ENCODE measurements at regions not wholly inside any gene's neighbourhood (a gene's known extent, or its start where the extent isn't known, plus 50 kb on each side); places are given as distances from the start of the nearest gene placed in this dataset.

GRCh38 chr14:51550636-51551035 is 101.1 kb upstream of the FRMD6 start:
- no peak for DNase-seq (ENCODE audit: low spot score in 2 of 2, unreplicated experiment in 2 of 2)
- H3K4me1 Mint-ChIP-seq = peaks cover 38% of the 10 kb centered on the region
- no peaks in the 10 kb centered on the region for H3K36me3 Mint-ChIP-seq

DNA sequence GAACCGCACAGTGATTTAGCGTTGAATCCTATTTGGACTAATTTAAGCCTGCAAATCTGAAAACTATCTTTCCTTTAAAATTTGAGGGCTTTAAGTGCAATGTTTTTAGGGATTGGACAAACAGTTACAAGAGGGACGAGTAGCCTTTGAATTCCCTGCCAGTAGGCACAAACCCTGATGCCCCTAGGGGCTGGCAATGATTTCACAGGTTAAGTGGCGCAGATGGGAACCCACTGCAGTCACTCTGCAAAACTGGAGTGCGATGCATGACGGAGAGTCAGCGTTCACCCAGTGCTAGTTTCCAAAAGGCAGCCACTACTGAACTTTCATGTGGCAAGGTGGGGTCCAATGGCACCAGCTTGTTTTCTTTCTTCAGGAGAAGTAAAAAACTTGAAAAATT is 99.4 kb upstream of the FRMD6 start:
- no peak for TF ChIP-seq CTCF (IDR thresholded peaks at IDR 0.05; ENCODE audit: unreplicated experiment)
- DNase-seq (ENCODE audit: low spot score in 2 of 2, unreplicated experiment in 2 of 2) = no peak
- Mint-ChIP-seq H3K36me3 (no peaks in the 10 kb centered on the region), H3K9me3 (no peaks in the 10 kb centered on the region), H3K27me3 (ENCODE audit: low read depth) (no peaks in the 10 kb centered on the region), H3K4me1 (peaks cover 23% of the 10 kb centered on the region), H3K27ac (no peak overlapping the region), H3K4me3 (no peak overlapping the region)

More at GRCh38 chr14:51550636-51551035, 101.1 kb upstream of the FRMD6 start:
- TF ChIP-seq CTCF (IDR thresholded peaks at IDR 0.05; ENCODE audit: unreplicated experiment) = no peak
- Mint-ChIP-seq H3K27ac (no peak overlapping the region), H3K27me3 (ENCODE audit: low read depth) (no peaks in the 10 kb centered on the region), H3K4me3 (no peak overlapping the region), H3K9me3 (no peaks in the 10 kb centered on the region)

DNA sequence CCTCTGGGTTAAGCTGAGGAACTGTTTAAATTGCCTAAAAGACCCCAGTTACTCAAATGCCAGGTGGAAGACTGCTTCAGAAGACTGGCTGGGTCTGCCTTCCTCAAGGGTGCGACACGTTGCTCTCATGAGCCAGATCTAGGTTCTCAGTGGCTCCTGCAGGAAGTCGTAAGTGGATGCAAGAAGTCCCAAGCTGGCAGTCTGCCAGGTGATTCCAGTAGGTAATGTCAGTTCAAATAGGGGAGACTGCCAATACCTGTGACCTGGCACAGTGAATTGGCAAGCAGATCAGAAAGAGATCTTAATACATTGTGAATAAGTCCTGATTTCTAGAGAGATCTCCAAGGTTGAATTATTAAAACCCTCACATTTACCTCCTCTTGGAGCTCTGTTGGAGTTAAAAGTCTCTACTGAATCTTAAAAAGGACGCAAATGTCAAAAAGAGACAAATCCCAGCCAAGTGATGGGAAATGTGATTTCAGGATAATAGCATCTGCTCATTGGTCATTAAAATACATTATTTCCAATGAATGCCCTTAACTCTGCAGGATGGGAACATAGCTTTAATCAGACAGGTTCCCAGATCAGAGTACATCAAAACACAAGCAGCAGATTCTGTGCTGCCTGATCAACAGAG is 98.8 kb upstream of the FRMD6 start:
- H3K27ac Mint-ChIP-seq = no peak overlapping the region
- H3K9me3 Mint-ChIP-seq = no peaks in the 10 kb centered on the region
- TF ChIP-seq CTCF (IDR thresholded peaks at IDR 0.05; ENCODE audit: unreplicated experiment) = no peak
- peaks cover 17% of the 10 kb centered on the region for H3K4me1 Mint-ChIP-seq
- H3K36me3 Mint-ChIP-seq = no peaks in the 10 kb centered on the region
- no peak for DNase-seq (ENCODE audit: low spot score in 2 of 2, unreplicated experiment in 2 of 2)
- no peaks in the 10 kb centered on the region for H3K27me3 Mint-ChIP-seq (ENCODE audit: low read depth)
- H3K4me3 Mint-ChIP-seq = no peak overlapping the region

DNA sequence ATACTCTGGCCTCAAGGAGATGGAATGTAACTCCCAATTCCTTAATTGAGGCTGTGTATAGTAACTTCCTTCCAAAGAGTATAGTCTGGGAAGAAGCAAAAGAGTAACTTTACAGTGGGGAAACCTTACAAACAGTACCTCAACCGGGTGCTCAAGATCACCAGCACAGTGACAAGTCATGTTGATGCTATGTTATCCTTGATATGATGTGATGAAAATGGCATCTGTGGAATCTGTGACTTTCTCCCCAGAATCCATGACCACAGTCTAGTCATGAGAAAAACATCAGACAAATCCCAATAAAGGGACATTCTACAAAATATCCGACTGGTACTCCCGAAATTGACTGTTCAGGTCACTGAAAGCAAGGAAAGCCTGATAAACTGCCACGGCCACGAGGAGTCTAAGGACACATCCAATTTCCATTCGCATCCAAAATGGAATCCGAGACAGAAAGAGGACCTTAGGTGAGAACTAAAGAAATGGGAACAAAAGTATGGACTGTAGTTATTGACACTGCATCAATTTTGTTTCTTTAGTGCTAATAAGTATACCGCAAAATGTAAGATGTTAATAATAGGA is 97.3 kb upstream of the FRMD6 start:
- Mint-ChIP-seq H3K36me3 (no peaks in the 10 kb centered on the region), H3K27me3 (ENCODE audit: low read depth) (no peaks in the 10 kb centered on the region), H3K9me3 (no peaks in the 10 kb centered on the region), H3K4me3 (no peak overlapping the region), H3K27ac (no peak overlapping the region), H3K4me1 (peaks cover 8% of the 10 kb centered on the region)
- no peak for TF ChIP-seq CTCF (IDR thresholded peaks at IDR 0.05; ENCODE audit: unreplicated experiment)
- no peak for DNase-seq (ENCODE audit: low spot score in 2 of 2, unreplicated experiment in 2 of 2)

DNA sequence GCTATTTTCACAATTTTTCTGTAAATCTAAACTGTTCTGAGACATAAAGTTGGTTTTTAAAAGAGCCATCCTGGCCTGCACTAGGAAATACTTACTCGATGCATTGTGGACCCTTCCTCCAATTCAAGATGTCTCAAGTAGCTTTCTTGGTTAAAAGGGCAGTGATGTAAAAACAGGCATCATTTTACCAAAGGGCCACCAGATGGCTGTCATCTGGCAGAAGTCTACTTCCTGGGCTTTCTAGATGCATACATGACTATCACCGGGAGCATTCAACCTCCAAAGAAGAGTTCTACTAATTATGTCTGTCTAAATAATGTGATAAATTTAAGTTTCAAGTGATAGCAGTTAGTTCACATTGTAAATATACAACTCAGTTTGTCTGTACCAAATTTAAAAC is 96.8 kb upstream of the FRMD6 start:
- Mint-ChIP-seq H3K36me3 (no peaks in the 10 kb centered on the region), H3K27ac (no peak overlapping the region), H3K27me3 (ENCODE audit: low read depth) (no peaks in the 10 kb centered on the region), H3K4me1 (peaks cover 8% of the 10 kb centered on the region), H3K4me3 (no peak overlapping the region), H3K9me3 (no peaks in the 10 kb centered on the region)
- no peak for DNase-seq (ENCODE audit: low spot score in 2 of 2, unreplicated experiment in 2 of 2)
- no peak for TF ChIP-seq CTCF (IDR thresholded peaks at IDR 0.05; ENCODE audit: unreplicated experiment)
